Muscle of back (tissue), 3 donors: ENCODE measurements at regions not wholly inside any gene's neighbourhood (a gene's known extent, or its start where the extent isn't known, plus 50 kb on each side); places are given as distances from the start of the nearest gene placed in this dataset.

Experiments
- DNase-seq, 3 donors: peaks; one replicate each; pipeline versions ENCODE4 v3.0.0 to v3.0.0-alpha.2; 2013

DNA sequence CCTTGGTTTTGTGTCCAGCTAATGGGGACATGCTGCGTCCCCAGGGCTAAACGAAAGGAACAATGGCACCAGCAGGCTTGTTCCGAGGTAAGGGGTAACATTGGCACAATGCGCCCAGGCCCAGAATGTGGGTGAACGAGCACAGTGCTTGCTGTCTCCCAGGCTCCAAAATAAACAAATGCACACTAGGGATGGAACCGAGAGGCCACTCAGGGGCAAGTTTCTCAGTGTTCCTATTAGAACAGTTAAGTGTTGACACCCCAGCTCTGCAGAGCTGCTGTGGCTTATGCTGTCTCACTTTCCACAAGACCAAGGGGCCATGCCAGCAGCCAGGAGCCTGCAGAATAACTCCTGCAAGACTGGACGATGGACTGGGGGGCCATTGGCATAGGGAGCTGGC, 492.4 kb downstream of the GADD45G start:
- DNase-seq: no peak

DNA sequence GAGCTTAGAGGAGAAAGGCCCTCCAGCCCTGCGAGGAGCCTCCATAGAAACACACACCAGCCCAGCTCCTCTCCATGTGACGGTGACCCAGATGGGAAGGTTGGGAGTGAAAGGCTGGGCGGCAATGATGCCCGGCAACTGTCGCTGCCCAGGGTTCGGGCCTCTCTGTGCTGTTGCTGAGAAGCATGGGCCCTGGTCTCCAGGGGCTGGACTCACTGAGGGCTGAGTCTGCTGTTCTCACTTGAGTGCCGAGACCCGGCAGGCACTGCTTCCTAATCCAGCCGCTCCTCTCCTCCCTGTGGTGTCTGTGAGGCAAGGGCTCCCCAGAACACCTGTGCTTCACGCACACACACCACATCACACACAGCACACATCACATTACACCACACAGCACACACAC, 493.6 kb downstream of the GADD45G start:
- DNase-seq: no peak

DNA sequence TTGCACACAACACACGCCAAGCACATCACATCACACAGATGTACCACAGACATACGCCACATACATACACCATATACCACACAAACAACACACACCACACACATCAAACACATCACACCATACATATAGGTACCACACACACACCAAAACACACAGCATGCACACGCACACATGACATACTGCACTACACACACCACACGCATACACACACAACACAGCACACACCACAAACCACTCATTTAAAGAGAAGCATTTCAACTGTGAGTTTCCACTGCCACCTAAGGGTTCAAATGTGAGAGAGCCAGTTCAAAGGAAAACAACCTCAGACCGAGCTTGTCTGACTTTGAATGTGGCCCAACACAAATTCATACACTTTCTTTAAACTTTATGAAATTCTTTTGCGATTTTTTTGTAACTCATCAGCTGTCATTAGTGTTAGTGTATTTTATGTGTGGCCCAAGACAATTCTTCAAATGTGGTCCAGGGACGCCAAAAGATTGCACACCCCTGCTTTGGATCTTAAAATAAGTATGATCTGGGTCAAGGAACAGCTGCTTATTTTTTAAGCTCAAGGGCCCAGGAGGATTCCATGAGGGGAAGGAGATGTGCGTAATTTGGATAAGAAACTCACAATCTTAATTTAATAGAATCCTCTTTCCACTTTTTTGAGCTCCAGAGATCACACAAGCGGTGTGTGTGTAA, 494.6 kb downstream of the GADD45G start:
- DNase-seq: peak; percentile 45 to 77 (median 55)

DNA sequence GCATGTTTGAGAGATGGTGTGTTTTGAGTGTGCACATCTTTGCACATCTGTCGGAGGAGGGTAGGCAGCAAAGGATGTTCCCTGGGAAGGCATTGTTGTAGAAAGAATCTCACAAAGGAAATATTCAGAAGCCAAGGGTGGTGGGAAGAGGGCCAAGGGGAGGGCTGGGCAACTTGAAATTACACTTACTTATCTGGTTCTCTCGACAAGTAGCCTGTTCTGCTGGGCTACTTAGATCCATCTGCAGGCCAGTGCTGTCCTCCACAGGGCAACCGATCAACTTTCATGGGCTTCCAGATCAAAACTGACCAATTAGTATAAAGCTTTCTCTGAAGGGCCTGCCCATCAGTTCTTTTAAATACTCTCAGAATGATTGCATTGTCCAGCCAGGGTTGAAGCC, 495.2 kb downstream of the GADD45G start:
- DNase-seq: no peak

DNA sequence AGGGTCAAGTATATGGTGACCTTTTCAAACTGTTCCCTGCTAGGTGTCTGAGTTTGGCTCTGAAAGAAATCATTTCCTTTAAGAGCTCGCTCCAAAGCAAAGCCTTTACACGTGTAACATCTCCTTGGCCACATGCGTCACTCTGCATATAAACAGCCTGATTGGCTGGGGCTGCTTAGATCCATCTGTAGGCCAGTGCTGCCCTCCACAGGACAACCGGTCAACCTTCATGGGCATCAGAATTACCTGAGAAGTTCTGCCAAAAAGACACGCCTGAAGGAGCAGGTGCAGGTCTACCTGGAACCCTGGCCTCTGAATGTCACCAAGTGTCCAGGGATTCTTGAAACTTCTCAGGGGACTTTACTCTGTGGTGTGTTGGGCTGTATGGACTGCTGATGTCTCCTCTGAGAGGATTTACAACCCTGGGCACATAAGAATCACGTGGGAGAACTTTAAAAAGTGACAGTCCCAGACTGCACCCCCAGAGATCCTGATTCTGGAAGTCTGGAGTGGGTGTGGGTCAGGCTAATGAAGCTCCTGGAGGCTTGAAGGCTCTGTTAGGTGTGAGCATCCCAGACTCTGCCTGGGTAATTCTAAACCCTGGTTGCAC, 497.6 kb downstream of the GADD45G start:
- peak; percentile 75 to 81 (median 76) for DNase-seq

DNA sequence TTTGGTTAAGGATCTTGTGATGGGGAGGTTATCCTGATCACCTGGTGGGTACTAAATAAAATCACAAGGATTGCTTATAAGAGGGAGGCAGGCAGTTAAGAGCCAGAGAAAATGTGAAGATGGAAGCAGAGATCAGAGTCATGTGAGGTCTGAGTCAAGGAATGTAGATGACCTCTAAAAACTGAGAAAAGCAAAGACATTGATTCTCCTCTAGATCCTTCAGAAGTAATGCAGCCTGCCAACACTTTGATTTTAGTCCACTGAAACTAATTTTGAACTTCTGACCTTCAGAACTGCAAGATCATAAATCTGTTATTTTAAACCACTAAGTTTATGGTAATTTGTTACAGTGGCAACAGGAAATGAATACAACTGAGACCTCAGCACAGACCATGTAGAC, 499.0 kb downstream of the GADD45G start:
- no peak for DNase-seq

GRCh38 chr9:90105773-90106172, 501.0 kb downstream of the GADD45G start:
- peak; percentile 41 to 76 (median 74) for DNase-seq

DNA sequence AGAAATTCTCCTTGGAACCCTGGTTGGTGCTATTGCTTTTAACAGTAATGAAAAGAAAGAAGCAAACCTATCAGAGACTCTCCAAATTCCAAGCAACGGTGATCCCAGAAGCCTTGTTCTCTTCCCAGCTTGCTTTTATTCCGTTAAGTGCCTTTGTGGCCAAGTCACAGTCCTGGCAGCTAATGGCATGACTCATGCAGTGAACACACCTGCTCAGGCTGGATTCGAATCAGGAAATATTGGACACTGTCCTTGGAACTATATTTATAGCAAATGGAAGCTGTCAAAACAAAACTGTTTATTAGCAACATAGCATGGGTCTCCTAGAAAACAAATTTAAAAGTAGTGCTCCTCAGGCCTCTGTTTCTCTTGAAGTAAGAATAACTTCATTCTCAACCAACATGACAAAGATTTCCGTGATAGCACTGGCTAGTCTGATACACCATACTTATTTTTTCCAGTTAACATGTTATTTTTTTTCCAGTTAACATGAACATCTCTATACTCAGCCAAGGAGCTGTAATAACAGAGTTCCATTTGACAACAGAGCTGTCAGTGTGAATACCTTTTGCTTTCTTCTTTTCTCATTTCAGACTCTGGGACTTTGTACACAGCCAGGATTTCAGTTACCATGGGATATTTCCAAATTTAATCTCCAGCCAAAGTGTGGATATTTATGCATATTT, 502.4 kb downstream of the GADD45G start:
- DNase-seq: peak; percentile 93 to 96 (median 95)

DNA sequence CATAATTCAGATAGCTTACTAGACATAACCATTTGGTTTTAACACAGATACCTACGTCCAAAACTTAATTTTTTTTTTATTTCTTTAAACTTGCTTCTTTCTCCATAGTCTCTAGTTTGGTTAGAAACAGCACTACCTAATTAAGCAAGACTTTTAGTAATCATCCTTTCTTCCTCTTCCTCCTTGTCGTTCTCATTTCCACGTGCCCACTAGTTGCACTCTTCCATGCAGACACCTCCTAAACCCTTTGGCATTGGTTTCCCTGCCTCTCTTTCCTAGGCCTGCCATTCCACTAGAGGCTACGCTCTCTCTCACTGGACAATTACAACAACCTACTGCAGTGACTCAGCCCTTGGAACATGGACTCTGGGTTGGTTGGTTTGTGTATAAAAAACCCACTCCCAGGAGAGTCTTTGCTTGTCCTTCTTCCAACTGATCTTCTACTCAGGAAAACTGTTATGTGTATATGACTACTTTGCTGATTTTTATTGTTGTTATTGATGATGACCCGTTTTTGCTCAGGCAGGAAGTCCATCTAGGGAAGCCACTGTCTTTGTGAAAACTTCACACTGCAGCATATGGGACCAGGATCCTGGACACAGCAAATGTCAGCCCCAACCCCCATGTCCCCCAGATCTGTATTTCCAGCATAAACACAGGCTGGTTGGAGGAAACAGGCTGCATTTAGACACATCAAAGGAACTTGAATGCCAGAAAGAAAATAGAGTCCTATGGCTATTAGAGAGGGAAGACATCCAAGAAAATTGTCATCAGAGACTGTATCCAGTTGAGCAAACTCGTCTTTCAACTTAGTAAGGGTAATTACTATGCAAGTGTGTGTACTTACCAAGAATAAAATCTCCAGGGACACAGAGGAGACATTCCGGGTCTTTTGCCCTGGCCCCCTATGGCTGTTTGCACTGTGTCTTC, 503.2 kb downstream of the GADD45G start:
- peak in 2 of 3 donors; percentile 73 to 77 for DNase-seq

- DNase-seq: peak in 1 of 3 donors; percentile 86
Observed at GRCh38 chr9:90112788-90113187, 508.0 kb downstream of the GADD45G start.

- no peak for DNase-seq
Observed at GRCh38 chr9:90114641-90115425, 510.0 kb downstream of the GADD45G start.

GRCh38 chr9:90121762-90122161, 517.0 kb downstream of the GADD45G start:
- DNase-seq: peak in 1 of 3 donors; percentile 53

GRCh38 chr9:90124961-90125360, 517.7 kb downstream of the DIRAS2 start:
- DNase-seq: peak; percentile 79 to 89 (median 88)

DNA sequence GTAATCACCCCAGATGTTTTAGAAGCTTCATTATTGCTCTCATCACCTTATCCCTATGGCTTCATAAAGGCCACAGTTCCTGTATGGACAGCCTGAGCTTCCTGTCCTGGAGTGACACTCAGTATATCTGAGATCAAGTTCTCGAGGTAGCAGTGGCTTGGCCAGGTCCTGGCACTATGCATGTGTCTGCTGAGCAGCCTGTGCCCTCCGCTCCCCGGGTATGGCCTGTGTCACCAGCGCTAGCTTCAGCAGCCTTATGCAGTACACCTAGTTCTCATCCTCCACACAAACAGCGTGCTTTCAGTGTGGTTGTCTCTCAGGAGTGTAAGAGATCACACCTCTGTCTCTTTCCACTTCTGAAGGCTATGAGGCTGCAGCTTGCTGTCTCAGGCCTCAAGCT, 514.7 kb downstream of the DIRAS2 start:
- DNase-seq: no peak

GRCh38 chr9:90128587-90129190, 513.9 kb downstream of the DIRAS2 start:
- no peak for DNase-seq

- DNase-seq: no peak
Observed at GRCh38 chr9:90129446-90129845, 513.2 kb downstream of the DIRAS2 start.

GRCh38 chr9:90131568-90131967, 511.1 kb downstream of the DIRAS2 start:
- DNase-seq: no peak

GRCh38 chr9:90132866-90133265, 509.8 kb downstream of the DIRAS2 start:
- DNase-seq: no peak

DNA sequence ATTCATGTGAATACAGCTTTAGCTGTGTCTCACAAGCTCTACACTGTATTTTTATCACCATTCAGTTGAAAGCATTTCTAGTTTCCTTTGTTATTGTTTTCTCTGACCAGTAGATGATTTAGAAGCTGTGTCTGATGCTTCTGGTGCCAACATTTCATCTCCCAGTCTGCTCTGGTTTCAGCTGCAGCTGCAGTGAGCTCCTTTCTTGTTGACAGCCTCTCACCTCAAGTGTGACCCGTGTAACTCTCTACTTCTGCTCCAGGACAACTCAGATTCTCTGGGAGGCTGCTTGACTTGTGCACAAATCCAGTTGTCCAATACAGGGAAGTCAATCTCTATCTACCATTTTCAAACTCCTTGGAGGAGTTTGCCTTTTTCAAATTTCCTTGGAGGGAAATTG, 504.8 kb downstream of the DIRAS2 start:
- peak in 1 of 3 donors; percentile 20 for DNase-seq

- no peak for DNase-seq
Observed at GRCh38 chr9:90140131-90140818, 502.3 kb downstream of the DIRAS2 start.
